H9 (cell line): ENCODE measurements at regions not wholly inside any gene's neighbourhood (a gene's known extent, or its start where the extent isn't known, plus 50 kb on each side); places are given as distances from the start of the nearest gene placed in this dataset.

Experiments used
- DNase-seq: peaks from one replicate; pipeline ENCODE4 v3.0.0-alpha.2; 2017
- H2AFZ ChIP-seq: one replicate; pipeline ENCODE4 v1.6.1; 2013; ENCODE audit warnings: mild to moderate bottlenecking, low read length, control low read depth, moderate library complexity
- H2AK5ac ChIP-seq: 2 replicates; pipeline ENCODE4 v1.6.1; 2013; ENCODE audit warnings: low read length, control low read depth, mixed read lengths; ENCODE audit not compliant: insufficient read length
- H2BK120ac ChIP-seq: one replicate; pipeline ENCODE4 v1.6.1; 2013; ENCODE audit warnings: low read depth, mild to moderate bottlenecking, low read length, control low read depth, inconsistent platforms; ENCODE audit not compliant: poor library complexity, severe bottlenecking
- H2BK12ac ChIP-seq: 2 replicates; pipeline ENCODE4 v1.6.1; 2013; ENCODE audit warnings: low read length, control low read depth, mixed read lengths, low read depth; ENCODE audit not compliant: insufficient read length
- H2BK15ac ChIP-seq: 2 replicates; pipeline ENCODE4 v1.6.1; 2013; ENCODE audit warnings: low read depth, low read length, control low read depth
- H2BK20ac ChIP-seq: one replicate; pipeline ENCODE4 v1.6.1; 2013; ENCODE audit warnings: low read depth, mild to moderate bottlenecking, low read length, control low read depth, inconsistent platforms; ENCODE audit not compliant: poor library complexity, severe bottlenecking
- H2BK5ac ChIP-seq: 2 replicates; pipeline ENCODE4 v1.6.1; 2013; ENCODE audit warnings: low read length, control low read depth, mixed read lengths; ENCODE audit not compliant: insufficient read length
- H3K14ac ChIP-seq: 2 replicates; pipeline ENCODE4 v1.6.1; 2013; ENCODE audit warnings: low read length, control low read depth; ENCODE audit not compliant: insufficient read depth
- H3K18ac ChIP-seq: 2 replicates; pipeline ENCODE4 v1.6.1; 2013; ENCODE audit warnings: low read depth, mild to moderate bottlenecking, mixed read lengths, low read length, control low read depth; ENCODE audit not compliant: insufficient read length
- H3K23ac ChIP-seq: 2 replicates; pipeline ENCODE4 v1.6.1; 2013; ENCODE audit warnings: low read length, control low read depth, mixed read lengths, low read depth; ENCODE audit not compliant: insufficient read length
- H3K23me2 ChIP-seq: 2 replicates; pipeline ENCODE4 v1.6.1; 2013; ENCODE audit warnings: low read depth, mild to moderate bottlenecking, mixed read lengths, low read length, control low read depth; ENCODE audit not compliant: insufficient read length, poor library complexity, severe bottlenecking
- H3K27ac ChIP-seq: 2 replicates; pipeline ENCODE4 v1.5.1; 2013; ENCODE audit warnings: low read length, control low read depth, mixed read lengths, low read depth; ENCODE audit not compliant: insufficient read length
- H3K27me3 ChIP-seq: 2 replicates; pipeline ENCODE4 v1.6.1; 2013; ENCODE audit warnings: low read length, control low read depth, inconsistent platforms; ENCODE audit not compliant: insufficient read depth
- H3K4ac ChIP-seq: 2 replicates; pipeline ENCODE4 v1.6.1; 2013; ENCODE audit warnings: low read depth, mild to moderate bottlenecking, control low read depth, inconsistent platforms, low read length, moderate library complexity
- H3K4me1 ChIP-seq: 2 replicates; pipeline ENCODE4 v1.6.1; 2013; ENCODE audit warnings: low read length, control low read depth, inconsistent platforms; ENCODE audit not compliant: insufficient read depth
- H3K4me2 ChIP-seq: 2 replicates; pipeline ENCODE4 v1.6.1; 2013; ENCODE audit warnings: low read length, control low read depth, mixed read lengths; ENCODE audit not compliant: insufficient read length, insufficient read depth
- H3K56ac ChIP-seq: 2 replicates; pipeline ENCODE4 v1.6.1; 2013; ENCODE audit warnings: low read depth, mild to moderate bottlenecking, mixed read lengths, low read length, control low read depth; ENCODE audit not compliant: insufficient read length
- H3K79me1 ChIP-seq: 2 replicates; pipeline ENCODE4 v1.6.1; 2013; ENCODE audit warnings: low read depth, mild to moderate bottlenecking, moderate library complexity, low read length, control low read depth, inconsistent platforms; ENCODE audit not compliant: insufficient read depth, poor library complexity, severe bottlenecking
- H3K79me2 ChIP-seq: 2 replicates; pipeline ENCODE4 v1.6.1; 2013; ENCODE audit warnings: low read length, control low read depth, inconsistent platforms; ENCODE audit not compliant: insufficient read depth
- H3K9ac ChIP-seq: 2 replicates; pipeline ENCODE4 v1.6.1; 2013; ENCODE audit warnings: low read length, control low read depth, mixed read lengths; ENCODE audit not compliant: insufficient read length; ENCODE audit errors: extremely low read depth
- H3K9me3 ChIP-seq: one replicate; pipeline ENCODE4 v1.6.1; 2013; ENCODE audit warnings: low read depth, low read length, inconsistent platforms; ENCODE audit not compliant: control insufficient read depth
- H3T11ph ChIP-seq: one replicate; pipeline ENCODE4 v1.6.1; 2013; ENCODE audit warnings: mild to moderate bottlenecking, low read length, control low read depth, inconsistent platforms
- H4K20me1 ChIP-seq: one replicate; pipeline ENCODE4 v1.6.1; 2013; ENCODE audit not compliant: control insufficient read depth, insufficient read length, insufficient read depth
- H4K5ac ChIP-seq: 2 replicates; pipeline ENCODE4 v1.6.1; 2013; ENCODE audit warnings: low read depth, mild to moderate bottlenecking, mixed read lengths, low read length, control low read depth; ENCODE audit not compliant: insufficient read length
- H4K8ac ChIP-seq: replicated peaks from 2 replicates; pipeline ENCODE4 v1.6.1; 2013; ENCODE audit warnings: low read length, control low read depth, mixed read lengths, low read depth; ENCODE audit not compliant: insufficient read length
- H4K91ac ChIP-seq: 2 replicates; pipeline ENCODE4 v1.6.1; 2013; ENCODE audit warnings: low read depth, mild to moderate bottlenecking, moderate library complexity, mixed read lengths, low read length, control low read depth; ENCODE audit not compliant: insufficient read length
- H3K27ac Mint-ChIP-seq, 3 experiments: 2 replicates in 2 of 3; 3 replicates in 1 of 3; pipeline ENCODE4 v1.8.0; 2020 to 2021; ENCODE audit warnings: mixed read lengths in 3 of 3, mild to moderate bottlenecking in 1 of 3, moderate library complexity in 1 of 3
- H3K27me3 Mint-ChIP-seq: 2 replicates; pipeline ENCODE4 v1.8.0; 2021; ENCODE audit warnings: low read depth, mild to moderate bottlenecking, moderate library complexity, mixed read lengths
- H3K36me3 Mint-ChIP-seq, 3 experiments: 2 replicates in 2 of 3; 3 replicates in 1 of 3; pipeline ENCODE4 v1.8.0; 2020 to 2021; ENCODE audit warnings: low read depth in 3 of 3, mixed read lengths in 3 of 3; ENCODE audit not compliant: insufficient read depth in 1 of 3
- H3K4me1 Mint-ChIP-seq, 2 experiments: 2 replicates each; pipeline ENCODE4 v1.8.0; 2020; ENCODE audit warnings: mixed read lengths in 2 of 2
- H3K4me3 Mint-ChIP-seq, 2 experiments: 2 replicates in 1 of 2; 3 replicates in 1 of 2; pipeline ENCODE4 v1.8.0; 2020 to 2021; ENCODE audit warnings: mild to moderate bottlenecking in 2 of 2, mixed read lengths in 2 of 2, moderate library complexity in 1 of 2
- H3K9me3 Mint-ChIP-seq, 2 experiments: 2 replicates in 1 of 2; 3 replicates in 1 of 2; pipeline ENCODE4 v1.8.0; 2020; ENCODE audit warnings: mild to moderate bottlenecking in 2 of 2, mixed read lengths in 2 of 2, moderate library complexity in 1 of 2
- WGBS: extraction: QIAGEN DNeasy Blood & Tissue Kit; methylation state at CpG from one replicate; pipeline ENCODE4 v1.1.7; 2013; ENCODE audit warnings: missing lambda C conversion rate, low lambda C conversion rate, mixed read lengths; ENCODE audit not compliant: insufficient read length; ENCODE audit errors: extremely low coverage; 5-methylcytosine and 5-hydroxymethylcytosine counted together
- TF ChIP-seq, protein P1 (sequence below): fragments of 200-600 bp; sonication (generic); conservative IDR thresholded peaks from 3 replicates; pipeline ENCODE4 v1.8.0; 2021; ENCODE audit warnings: antibody characterized with exemption, mild to moderate bottlenecking

DNA sequence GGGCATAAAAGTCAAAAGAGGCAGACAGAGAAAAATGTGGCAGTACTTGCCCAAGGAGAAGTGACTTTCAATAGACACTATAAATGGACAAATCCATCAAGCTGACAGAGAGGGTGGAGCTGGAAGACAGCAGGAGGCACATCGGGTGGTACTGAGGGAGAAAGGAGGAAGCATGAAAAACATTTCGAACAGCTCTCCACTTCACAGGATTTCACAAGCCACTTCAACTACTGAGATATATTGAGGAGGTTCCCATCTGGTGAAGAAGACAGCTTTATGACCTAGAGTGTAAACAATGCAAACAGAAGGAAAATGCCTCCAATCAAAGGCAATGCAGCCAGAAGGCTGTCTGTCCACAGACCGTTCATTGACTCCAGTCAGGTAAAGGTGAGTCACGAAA is 259.4 kb upstream of the ECI2 start:
- H4K8ac ChIP-seq, result no peak overlapping the region
- Mint-ChIP-seq H3K4me1 (peaks cover 8 to 9% of the 10 kb centered on the region in 2 experiments), H3K9me3 (no peaks in the 10 kb centered on the region), H3K27ac (no peak overlapping the region), H3K36me3 (no peaks in the 10 kb centered on the region), H3K27me3 (peaks cover 4% of the 10 kb centered on the region), H3K4me3 (no peak overlapping the region)
- no peak overlapping the region for H2BK15ac ChIP-seq
- no peak overlapping the region for H2BK5ac ChIP-seq
- H4K20me1 ChIP-seq, result no peaks in the 10 kb centered on the region
- H3T11ph ChIP-seq, result no peak overlapping the region
- H2BK20ac ChIP-seq, result no peak overlapping the region
- no peak overlapping the region for H2AK5ac ChIP-seq
- no peak overlapping the region for H2BK12ac ChIP-seq
- no peaks in the 10 kb centered on the region for H3K79me1 ChIP-seq
- H3K23ac ChIP-seq, result no peak overlapping the region
- no peaks in the 10 kb centered on the region for H3K27me3 ChIP-seq
- H3K56ac ChIP-seq, result no peak overlapping the region
- H3K27ac ChIP-seq, result no peak overlapping the region
- H3K4ac ChIP-seq, result no peak overlapping the region
- H3K4me1 ChIP-seq, result no peaks in the 10 kb centered on the region
- H4K5ac ChIP-seq, result no peak overlapping the region
- no peaks in the 10 kb centered on the region for H3K23me2 ChIP-seq
- no peak overlapping the region for H2AFZ ChIP-seq
- no peak overlapping the region for H3K14ac ChIP-seq
- H3K4me2 ChIP-seq, result no peak overlapping the region
- no CpG with 5 or more reads among the region's 4 CpGs for WGBS
- no peaks in the 10 kb centered on the region for H3K79me2 ChIP-seq
- H4K91ac ChIP-seq, result no peak overlapping the region
- TF ChIP-seq, protein P1, sequence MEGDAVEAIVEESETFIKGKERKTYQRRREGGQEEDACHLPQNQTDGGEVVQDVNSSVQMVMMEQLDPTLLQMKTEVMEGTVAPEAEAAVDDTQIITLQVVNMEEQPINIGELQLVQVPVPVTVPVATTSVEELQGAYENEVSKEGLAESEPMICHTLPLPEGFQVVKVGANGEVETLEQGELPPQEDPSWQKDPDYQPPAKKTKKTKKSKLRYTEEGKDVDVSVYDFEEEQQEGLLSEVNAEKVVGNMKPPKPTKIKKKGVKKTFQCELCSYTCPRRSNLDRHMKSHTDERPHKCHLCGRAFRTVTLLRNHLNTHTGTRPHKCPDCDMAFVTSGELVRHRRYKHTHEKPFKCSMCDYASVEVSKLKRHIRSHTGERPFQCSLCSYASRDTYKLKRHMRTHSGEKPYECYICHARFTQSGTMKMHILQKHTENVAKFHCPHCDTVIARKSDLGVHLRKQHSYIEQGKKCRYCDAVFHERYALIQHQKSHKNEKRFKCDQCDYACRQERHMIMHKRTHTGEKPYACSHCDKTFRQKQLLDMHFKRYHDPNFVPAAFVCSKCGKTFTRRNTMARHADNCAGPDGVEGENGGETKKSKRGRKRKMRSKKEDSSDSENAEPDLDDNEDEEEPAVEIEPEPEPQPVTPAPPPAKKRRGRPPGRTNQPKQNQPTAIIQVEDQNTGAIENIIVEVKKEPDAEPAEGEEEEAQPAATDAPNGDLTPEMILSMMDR, result no peak
- no peak overlapping the region for H3K18ac ChIP-seq
- H3K9ac ChIP-seq, result no peak overlapping the region
- H2BK120ac ChIP-seq, result no peak overlapping the region
- H3K9me3 ChIP-seq, result no peaks in the 10 kb centered on the region
- no peak for DNase-seq
